GM23248 (cell line): ENCODE measurements at regions not wholly inside any gene's neighbourhood (a gene's known extent, or its start where the extent isn't known, plus 50 kb on each side); places are given as distances from the start of the nearest gene placed in this dataset. TPM values are rescaled to one million over a fixed set of nuclear protein-coding genes. Genes with fewer than 3 reads are reported as not detected.

Source experiments
- DNase-seq: peaks from one replicate; pipeline ENCODE4 v3.0.0-alpha.2; 2015
- H2AFZ ChIP-seq: fragments of 200-600 bp; sonication (generic); 2 replicates; pipeline ENCODE4 v1.6.1; 2016; ENCODE audit warnings: antibody characterized with exemption
- H3F3A ChIP-seq: fragments of 200-600 bp; sonication (generic); 2 replicates; pipeline ENCODE4 v1.6.1; 2016; ENCODE audit warnings: mild to moderate bottlenecking, antibody characterized with exemption, mixed run types; ENCODE audit not compliant: insufficient read depth
- H3K27ac ChIP-seq: fragments of 200-600 bp; sonication (generic); 2 replicates; pipeline ENCODE4 v1.5.1; 2016; ENCODE audit warnings: mild to moderate bottlenecking
- H3K27me3 ChIP-seq: fragments of 200-600 bp; sonication (generic); replicated peaks from 2 replicates; pipeline ENCODE4 v1.6.1; 2016; ENCODE audit warnings: mild to moderate bottlenecking; ENCODE audit not compliant: insufficient read depth
- H3K36me3 ChIP-seq: fragments of 200-600 bp; sonication (generic); 2 replicates; pipeline ENCODE4 v1.6.1; 2016; ENCODE audit warnings: low read depth, mild to moderate bottlenecking
- H3K4me1 ChIP-seq: fragments of 200-600 bp; sonication (generic); 2 replicates; pipeline ENCODE4 v1.6.1; 2016; ENCODE audit warnings: mild to moderate bottlenecking; ENCODE audit not compliant: insufficient read depth
- H3K4me2 ChIP-seq: fragments of 200-600 bp; sonication (generic); one replicate; pipeline ENCODE4 v1.6.1; 2016; ENCODE audit warnings: mild to moderate bottlenecking; ENCODE audit not compliant: unreplicated experiment
- H3K4me3 ChIP-seq: fragments of 200-600 bp; sonication (generic); 2 replicates; pipeline ENCODE4 v1.5.1; 2016; ENCODE audit warnings: mild to moderate bottlenecking
- H3K79me2 ChIP-seq: fragments of 200-600 bp; sonication (generic); 2 replicates; pipeline ENCODE4 v1.6.1; 2016; ENCODE audit warnings: mild to moderate bottlenecking; ENCODE audit not compliant: insufficient read depth
- H3K9ac ChIP-seq: fragments of 200-600 bp; sonication (generic); 2 replicates; pipeline ENCODE4 v1.6.1; 2016; ENCODE audit warnings: mild to moderate bottlenecking
- H3K9me2 ChIP-seq: fragments of 200-600 bp; sonication (generic); 2 replicates; pipeline ENCODE4 v1.6.1; 2016; ENCODE audit warnings: mixed run types, mild to moderate bottlenecking, moderate library complexity; ENCODE audit not compliant: insufficient read depth
- H3K9me3 ChIP-seq: fragments of 200-600 bp; sonication (generic); one replicate; pipeline ENCODE4 v1.6.1; 2017; ENCODE audit warnings: low read depth
- H4K20me1 ChIP-seq: fragments of 200-600 bp; sonication (generic); 2 replicates; pipeline ENCODE4 v1.6.0; 2016; ENCODE audit not compliant: insufficient read depth
- EZH2 ChIP-seq: fragments of 200-600 bp; sonication (generic); IDR thresholded peaks from 2 replicates; pipeline ENCODE4 v1.6.1; 2018; ENCODE audit warnings: antibody characterized with exemption, mild to moderate bottlenecking; ENCODE audit not compliant: insufficient read depth, poor library complexity, severe bottlenecking
- EZH2phosphoT487 ChIP-seq: fragments of 200-600 bp; sonication (generic); IDR thresholded peaks from 2 replicates; pipeline ENCODE4 v1.6.1; 2018; ENCODE audit warnings: antibody characterized with exemption, moderate library complexity, mild to moderate bottlenecking, low read depth; ENCODE audit not compliant: insufficient read depth
- WGBS, 2 experiments: methylation state at CpG; one replicate each; pipeline ENCODE4 v1.1.6; 2015 to 2017; ENCODE audit warnings: low lambda C conversion rate in 2 of 2, low coverage in 1 of 2; ENCODE audit errors: missing lambda C conversion rate in 2 of 2; 5-methylcytosine and 5-hydroxymethylcytosine counted together
- in situ Hi-C: fragments of 300-500 bp; cut with MboI; formaldehyde crosslinking; loops from 2 replicates; pipeline ENCODE4 v1.15.0; 2020
- microRNA-seq: library from miRNA; unstranded; fragments of <30 nt; microRNA quantifications from one replicate; pipeline ENCODE4, GENCODE V29; 2016; ENCODE audit warnings: borderline number of aligned reads
- small RNA-seq: library from RNA; depleted of rRNA; stranded (forward); fragments of <200 nt; gene quantifications from one replicate; pipeline ENCODE3, GENCODE V24; 2014; ENCODE audit warnings: low read depth, low replicate concordance

DNA sequence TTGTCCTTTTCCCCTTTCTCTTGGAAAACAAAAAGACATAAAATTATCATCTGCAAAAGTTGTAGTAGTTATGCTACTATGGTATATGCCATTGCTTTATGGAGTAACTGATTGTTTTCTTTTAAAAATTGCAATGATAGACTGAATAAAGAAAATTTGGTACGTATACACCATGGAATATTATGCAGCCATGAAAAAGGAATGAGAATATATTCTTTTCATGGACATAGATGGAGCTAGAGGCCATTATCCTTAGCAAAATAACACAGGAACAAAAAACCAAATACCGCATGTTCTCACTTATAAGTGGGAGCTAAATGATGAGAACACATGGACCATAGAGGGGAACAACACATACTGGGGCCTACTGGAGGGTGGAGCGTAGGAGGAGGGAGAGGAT, 538.8 kb downstream of the PLXDC2 start:
- Histone ChIP-seq H3F3A (no peaks in the 10 kb centered on the region), H2AFZ (no peak overlapping the region), H3K4me2 (no peak overlapping the region), H3K27me3 (no peaks in the 10 kb centered on the region), H3K4me1 (no peaks in the 10 kb centered on the region), H3K9ac (no peak overlapping the region), H3K9me3 (no peaks in the 10 kb centered on the region), H3K27ac (no peak overlapping the region), H3K9me2 (no peaks in the 10 kb centered on the region), H3K4me3 (no peak overlapping the region), H3K36me3 (no peaks in the 10 kb centered on the region), H3K79me2 (no peaks in the 10 kb centered on the region), H4K20me1 (no peaks in the 10 kb centered on the region)
- no peak for TF ChIP-seq EZH2
- TF ChIP-seq EZH2phosphoT487 = no peak
- no peak for DNase-seq
- in situ Hi-C loops = no loop called here
- WGBS, 2 experiments = 22% methylated on average over 3 of the region's 3 CpGs

DNA sequence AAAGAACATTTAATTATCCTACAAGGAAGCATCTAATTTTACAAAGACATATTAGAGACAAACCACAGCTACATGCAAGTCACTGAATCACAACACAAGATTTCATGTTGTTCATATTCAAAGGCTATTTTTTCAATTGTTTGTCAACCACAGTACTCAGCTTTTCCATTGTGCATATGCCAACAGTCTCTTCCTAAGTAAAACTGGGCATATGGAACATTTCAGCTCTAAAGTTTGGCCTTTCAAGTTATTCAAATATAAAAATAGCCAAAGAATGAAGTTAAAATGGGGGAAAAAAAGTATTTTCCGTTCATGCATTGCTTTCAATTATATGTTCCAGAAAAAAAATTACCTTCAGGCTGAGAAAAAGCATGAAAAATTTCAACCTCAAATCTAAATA, 537.9 kb downstream of the PLXDC2 start:
- H3K4me1 ChIP-seq = no peaks in the 10 kb centered on the region
- 0 to 4% methylated on average over 1 of the region's 1 CpG for WGBS, 2 experiments
- H3K4me3 ChIP-seq = no peak overlapping the region
- no peak overlapping the region for H2AFZ ChIP-seq
- no peak overlapping the region for H3K27ac ChIP-seq
- no peak for TF ChIP-seq EZH2
- no peak for TF ChIP-seq EZH2phosphoT487
- H3K27me3 ChIP-seq = no peaks in the 10 kb centered on the region
- H3K9ac ChIP-seq = no peak overlapping the region
- H3K4me2 ChIP-seq = no peak overlapping the region
- in situ Hi-C loops = no loop called here
- DNase-seq = no peak
- H3K36me3 ChIP-seq = no peaks in the 10 kb centered on the region
- no peaks in the 10 kb centered on the region for H3F3A ChIP-seq
- H3K9me2 ChIP-seq = no peaks in the 10 kb centered on the region
- H3K79me2 ChIP-seq = no peaks in the 10 kb centered on the region
- H3K9me3 ChIP-seq = no peaks in the 10 kb centered on the region
- no peaks in the 10 kb centered on the region for H4K20me1 ChIP-seq

DNA sequence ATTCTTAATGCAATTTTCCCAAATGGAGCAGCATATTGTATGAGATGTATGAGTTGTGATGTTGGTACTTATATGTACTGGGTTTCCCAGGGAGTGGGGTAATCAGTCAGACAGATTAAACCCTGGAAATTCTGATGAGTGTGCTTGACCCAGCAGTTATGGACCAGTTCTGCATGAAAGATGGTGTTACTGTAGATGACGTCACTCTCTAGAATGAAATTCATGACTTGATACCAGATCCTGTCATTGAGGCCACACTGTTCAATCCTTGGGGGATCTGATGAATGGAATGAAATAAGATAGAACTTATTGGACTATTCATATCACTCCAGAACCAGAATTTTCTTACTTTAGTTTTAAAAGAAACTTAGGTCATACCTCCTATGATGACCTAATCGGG, 534.3 kb downstream of the PLXDC2 start:
- H3K9me3 ChIP-seq = no peaks in the 10 kb centered on the region
- H3K4me3 ChIP-seq = no peak overlapping the region
- DNase-seq = no peak
- H3K4me2 ChIP-seq = no peak overlapping the region
- no peaks in the 10 kb centered on the region for H3K4me1 ChIP-seq
- TF ChIP-seq EZH2phosphoT487 = no peak
- TF ChIP-seq EZH2 = no peak
- H3K27me3 ChIP-seq = no peaks in the 10 kb centered on the region
- H3K9ac ChIP-seq = no peak overlapping the region
- in situ Hi-C loops = no loop called here
- H3K27ac ChIP-seq = no peak overlapping the region
- 65 to 67% methylated on average over 2 of the region's 2 CpGs for WGBS, 2 experiments
- no peaks in the 10 kb centered on the region for H3K36me3 ChIP-seq
- H2AFZ ChIP-seq = no peak overlapping the region
- H3K79me2 ChIP-seq = no peaks in the 10 kb centered on the region
- no peaks in the 10 kb centered on the region for H3F3A ChIP-seq
- no peaks in the 10 kb centered on the region for H4K20me1 ChIP-seq
- no peaks in the 10 kb centered on the region for H3K9me2 ChIP-seq

DNA sequence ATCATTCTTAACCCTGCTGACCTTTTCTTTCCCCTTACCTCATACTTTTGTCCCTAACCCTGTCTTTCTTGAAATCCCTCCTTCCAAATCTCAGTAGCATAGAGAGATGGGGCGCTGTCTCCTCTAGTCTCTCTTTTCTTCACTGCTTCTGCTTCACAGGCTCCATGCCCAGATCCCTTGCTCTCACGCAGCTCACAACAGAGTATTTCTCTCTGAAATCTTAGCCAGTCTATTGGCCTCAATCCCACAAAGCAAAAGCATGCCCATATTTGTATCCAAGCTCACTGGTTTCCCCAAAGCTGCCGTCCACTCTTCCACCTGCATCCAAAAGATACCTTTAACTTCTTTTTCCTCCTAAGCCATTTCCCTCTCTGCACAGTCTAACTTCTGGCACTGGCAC, 526.8 kb downstream of the PLXDC2 start:
- 4 to 6% methylated on average over 3 of the region's 3 CpGs for WGBS, 2 experiments
- H3K4me2 ChIP-seq = no peak overlapping the region
- in situ Hi-C loops = no loop called here
- H3K79me2 ChIP-seq = no peaks in the 10 kb centered on the region
- H3K27me3 ChIP-seq = no peaks in the 10 kb centered on the region
- no peak overlapping the region for H3K4me3 ChIP-seq
- no peak overlapping the region for H3K27ac ChIP-seq
- H3K4me1 ChIP-seq = no peaks in the 10 kb centered on the region
- H3K9ac ChIP-seq = no peak overlapping the region
- H3K9me3 ChIP-seq = no peaks in the 10 kb centered on the region
- H4K20me1 ChIP-seq = no peaks in the 10 kb centered on the region
- H3K9me2 ChIP-seq = no peaks in the 10 kb centered on the region
- no peak overlapping the region for H2AFZ ChIP-seq
- H3F3A ChIP-seq = no peaks in the 10 kb centered on the region
- no peak for DNase-seq
- H3K36me3 ChIP-seq = no peaks in the 10 kb centered on the region
- TF ChIP-seq EZH2phosphoT487 (no peak), EZH2 (no peak)

Small RNAs in the stretch of these regions (microRNA-seq; reads per million reads assigned to microRNA genes)
- gene MIR4675 = not detected

Small RNAs in the stretch of these regions (small RNA-seq; reads per million reads assigned to genes)
- gene AL590032.1 (not detected), gene MIR4675 (not detected)
